CD4-positive, alpha-beta memory T cell (primary cell): ENCODE measurements at regions not wholly inside any gene's neighbourhood (a gene's known extent, or its start where the extent isn't known, plus 50 kb on each side); places are given as distances from the start of the nearest gene placed in this dataset.
A peak's percentile ranks its signal among the peaks of the same experiment; 100 is the strongest.

Experiments used
- CTCF ChIA-PET: fragments of 350-600 bp; sonication (Branson Sonifier 250); formaldehyde crosslinking; loops from one replicate; lab custom pipeline; 2021; ENCODE audit warnings: inconsistent platforms; ENCODE audit not compliant: partially characterized antibody; lab: Charles Lee
- POLR2A ChIA-PET: fragments of 350-600 bp; sonication (Branson Sonifier 250); formaldehyde crosslinking; loops from one replicate; lab custom pipeline; 2021; ENCODE audit not compliant: partially characterized antibody; lab: Charles Lee
- DNase-seq, 5 donors: peaks; one replicate each; pipeline versions ENCODE4 v3.0.0 to v3.0.0-alpha.2; 2020 to 2022; ENCODE audit warnings: mixed read lengths in 1 of 5
- H3K27ac ChIP-seq: one replicate; pipeline ENCODE4 v1.7.0; 2013; ENCODE audit warnings: low read depth, low read length
- H3K27me3 ChIP-seq: 2 replicates; pipeline ENCODE4 v1.7.0; 2013; ENCODE audit warnings: mild to moderate bottlenecking, low read length, moderate library complexity; ENCODE audit not compliant: insufficient read depth
- H3K36me3 ChIP-seq: 2 replicates; pipeline ENCODE4 v1.7.0; 2013; ENCODE audit warnings: mild to moderate bottlenecking, low read length, moderate library complexity; ENCODE audit not compliant: insufficient read depth
- H3K4me1 ChIP-seq: 2 replicates; pipeline ENCODE4 v1.7.0; 2013; ENCODE audit warnings: mild to moderate bottlenecking, low read length, moderate library complexity; ENCODE audit not compliant: insufficient read depth
- H3K4me3 ChIP-seq, 2 donors: one replicate each; pipeline ENCODE4 v1.7.0; 2013; ENCODE audit warnings: low read length in 2 of 2, mild to moderate bottlenecking in 1 of 2
- H3K9me3 ChIP-seq, 2 donors: one replicate each; pipeline ENCODE4 v1.7.0; 2013; ENCODE audit warnings: low read length in 2 of 2, control low read depth in 1 of 2; ENCODE audit not compliant: control insufficient read depth in 1 of 2
- H3K27ac Mint-ChIP-seq, 7 donors: one replicate each; pipeline ENCODE4 v1.8.0; 2020 to 2021; ENCODE audit warnings: mixed read lengths in 7 of 7, mild to moderate bottlenecking in 6 of 7, inconsistent platforms in 3 of 7, moderate library complexity in 3 of 7
- H3K27me3 Mint-ChIP-seq, 2 donors: one replicate each; pipeline ENCODE4 v1.8.0; 2020 to 2021; ENCODE audit warnings: mixed read lengths in 2 of 2
- H3K36me3 Mint-ChIP-seq, 2 donors: one replicate each; pipeline ENCODE4 v1.8.0; 2020 to 2021; ENCODE audit warnings: mixed read lengths in 2 of 2, inconsistent platforms in 1 of 2, mild to moderate bottlenecking in 1 of 2
- H3K4me1 Mint-ChIP-seq, 4 donors: one replicate each; pipeline ENCODE4 v1.8.0; 2020 to 2021; ENCODE audit warnings: mixed read lengths in 4 of 4, mild to moderate bottlenecking in 1 of 4
- H3K4me3 Mint-ChIP-seq, 8 donors: one replicate each; pipeline ENCODE4 v1.8.0; 2020 to 2021; ENCODE audit warnings: mixed read lengths in 8 of 8, mild to moderate bottlenecking in 7 of 8, moderate library complexity in 6 of 8, inconsistent platforms in 3 of 8
- H3K9me3 Mint-ChIP-seq, 8 donors: one replicate each; pipeline ENCODE4 v1.8.0; 2020 to 2021; ENCODE audit warnings: mixed read lengths in 8 of 8, mild to moderate bottlenecking in 5 of 8, inconsistent platforms in 3 of 8, moderate library complexity in 1 of 8
- intact Hi-C: fragments of 100-400 bp; cut with micrococcal nuclease; formaldehyde crosslinking; loops from one replicate; pipeline ENCODE4 v1.15.1; 2023

DNA sequence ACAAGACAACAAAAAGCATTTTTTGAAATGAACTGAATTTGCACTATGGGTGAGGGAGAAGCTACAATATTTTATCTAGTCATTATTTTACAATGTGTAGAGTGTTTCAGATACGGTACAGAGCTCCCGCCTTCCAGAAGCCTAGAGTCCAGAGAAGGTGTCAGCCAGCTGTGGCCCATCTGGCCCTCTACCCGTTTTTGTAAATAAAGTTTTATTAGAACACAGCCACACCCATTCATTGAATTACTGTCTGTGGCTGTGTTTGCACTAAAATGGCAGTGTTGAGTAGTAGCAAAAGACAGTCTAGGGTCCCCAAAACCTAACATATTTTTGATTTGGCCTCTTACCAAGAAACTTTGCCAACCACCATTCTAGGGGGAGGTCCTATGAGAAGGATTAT is 162.0 kb downstream of the JCAD start:
- intact Hi-C loops = no loop called here
- Histone ChIP-seq H3K4me1 (no peaks in the 10 kb centered on the region), H3K27me3 (peaks cover 5% of the 10 kb centered on the region), H3K27ac (no peak overlapping the region), H3K4me3 (no peak overlapping the region), H3K36me3 (no peaks in the 10 kb centered on the region), H3K9me3 (no peaks in the 10 kb centered on the region)
- H3K36me3 Mint-ChIP-seq = no peaks in the 10 kb centered on the region
- H3K4me3 Mint-ChIP-seq = no peak overlapping the region
- peaks cover 5 to 21% of the 10 kb centered on the region in 2 donors for H3K27me3 Mint-ChIP-seq
- no peak for DNase-seq
- no peaks in the 10 kb centered on the region for H3K4me1 Mint-ChIP-seq
- ChIA-PET POLR2A (no interaction called here), CTCF (no interaction called here)
- peaks cover 0 to 2% (median 0%) of the 10 kb centered on the region in 8 donors for H3K9me3 Mint-ChIP-seq
- no peak overlapping the region for H3K27ac Mint-ChIP-seq

DNA sequence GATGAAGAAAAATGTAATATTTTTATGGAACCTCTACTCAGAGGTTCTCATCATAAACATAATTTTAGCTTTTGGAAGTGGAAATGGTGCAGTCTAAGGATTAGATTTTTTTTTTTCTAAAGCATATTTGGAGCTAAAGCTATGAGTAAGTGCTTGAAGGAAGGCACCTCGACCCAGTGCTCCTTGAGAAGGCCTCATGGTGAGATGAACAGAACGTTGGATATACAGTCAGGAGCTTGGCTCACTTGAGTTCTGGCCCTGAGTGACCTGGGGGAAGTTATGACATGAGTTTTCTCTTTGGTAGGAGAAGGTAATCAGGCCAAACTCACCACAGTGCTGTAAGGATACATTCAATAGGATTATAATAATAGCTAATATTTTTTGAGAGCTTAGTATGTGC is 163.3 kb downstream of the JCAD start:
- CTCF ChIA-PET = no interaction called here

DNA sequence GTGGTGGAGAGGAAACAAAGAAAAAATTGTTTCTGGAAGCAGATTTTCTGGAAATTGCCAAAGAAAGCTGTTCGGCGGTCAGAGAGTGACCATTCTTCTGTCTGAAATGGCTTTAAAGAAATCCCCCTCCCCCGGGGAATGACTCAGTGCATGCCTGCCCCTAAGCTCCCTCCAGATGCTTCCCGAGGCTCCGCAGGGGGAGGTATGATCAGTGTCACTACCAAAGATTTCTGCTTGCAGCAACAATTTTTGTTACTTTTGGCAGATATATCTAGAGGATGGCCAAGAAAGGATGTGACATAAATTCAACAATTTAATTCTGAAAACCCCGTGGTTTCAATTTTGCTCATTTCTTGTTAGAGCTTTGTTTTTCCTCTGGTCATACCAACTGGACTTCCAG is 163.9 kb downstream of the JCAD start:
- Mint-ChIP-seq H3K27ac (no peak overlapping the region), H3K9me3 (peaks cover 0 to 5% (median 0%) of the 10 kb centered on the region in 8 donors), H3K4me1 (no peaks in the 10 kb centered on the region), H3K36me3 (no peaks in the 10 kb centered on the region), H3K27me3 (peaks cover 4 to 16% of the 10 kb centered on the region in 2 donors), H3K4me3 (no peak overlapping the region)
- H3K9me3 ChIP-seq = no peaks in the 10 kb centered on the region
- no peak overlapping the region for H3K27ac ChIP-seq
- H3K4me1 ChIP-seq = no peaks in the 10 kb centered on the region
- intact Hi-C loops = no loop called here
- H3K36me3 ChIP-seq = no peaks in the 10 kb centered on the region
- ChIA-PET CTCF (no interaction called here), POLR2A (no interaction called here)
- no peak overlapping the region for H3K4me3 ChIP-seq
- peaks cover 7% of the 10 kb centered on the region for H3K27me3 ChIP-seq
- no peak for DNase-seq

More for the DNA sequence above, 163.3 kb downstream of the JCAD start:
- no peak overlapping the region for H3K4me3 ChIP-seq
- POLR2A ChIA-PET = no interaction called here
- no peak overlapping the region for H3K4me3 Mint-ChIP-seq
- H3K27me3 Mint-ChIP-seq = peaks cover 5 to 20% of the 10 kb centered on the region in 2 donors
- peaks cover 0 to 5% (median 0%) of the 10 kb centered on the region in 8 donors for H3K9me3 Mint-ChIP-seq
- no peaks in the 10 kb centered on the region for H3K4me1 ChIP-seq
- H3K36me3 Mint-ChIP-seq = no peaks in the 10 kb centered on the region
- DNase-seq = no peak
- no peak overlapping the region for H3K27ac ChIP-seq
- H3K9me3 ChIP-seq = no peaks in the 10 kb centered on the region
- H3K36me3 ChIP-seq = no peaks in the 10 kb centered on the region
- H3K27me3 ChIP-seq = peaks cover 7% of the 10 kb centered on the region
- intact Hi-C loops = no loop called here
- no peak overlapping the region for H3K27ac Mint-ChIP-seq
- H3K4me1 Mint-ChIP-seq = no peaks in the 10 kb centered on the region

DNA sequence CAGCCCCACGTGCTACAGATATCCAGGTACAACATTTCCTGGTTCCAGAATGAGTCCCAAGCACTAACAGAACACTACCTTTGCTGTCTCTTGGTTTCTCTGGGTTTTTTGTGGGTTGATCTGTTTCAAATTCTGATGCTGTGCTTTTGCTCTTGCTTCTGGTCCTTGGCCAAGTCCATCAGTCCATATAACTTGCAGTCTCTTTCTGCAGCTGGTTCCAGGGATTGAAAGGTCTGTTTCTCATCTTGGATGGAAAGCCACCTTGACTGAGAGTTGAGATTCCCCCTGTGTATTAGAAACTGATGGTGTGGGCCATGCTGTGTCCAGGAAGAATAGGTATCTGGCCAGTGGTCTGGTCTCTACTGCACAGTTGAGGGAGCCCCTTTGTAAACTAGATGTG is 171.1 kb downstream of the JCAD start:
- intact Hi-C loops = no loop called here
- Histone ChIP-seq H3K4me1 (no peaks in the 10 kb centered on the region), H3K9me3 (no peaks in the 10 kb centered on the region), H3K27ac (no peak overlapping the region), H3K27me3 (peaks cover 3% of the 10 kb centered on the region), H3K36me3 (no peaks in the 10 kb centered on the region), H3K4me3 (no peak overlapping the region)
- peaks cover 0 to 3% (median 0%) of the 10 kb centered on the region in 8 donors for H3K9me3 Mint-ChIP-seq
- no peaks in the 10 kb centered on the region for H3K4me1 Mint-ChIP-seq
- H3K36me3 Mint-ChIP-seq = no peaks in the 10 kb centered on the region
- CTCF ChIA-PET = no interaction called here
- H3K27ac Mint-ChIP-seq = no peak overlapping the region
- POLR2A ChIA-PET = no interaction called here
- no peak overlapping the region for H3K4me3 Mint-ChIP-seq
- no peak for DNase-seq
- H3K27me3 Mint-ChIP-seq = peaks cover 7 to 10% of the 10 kb centered on the region in 2 donors

DNA sequence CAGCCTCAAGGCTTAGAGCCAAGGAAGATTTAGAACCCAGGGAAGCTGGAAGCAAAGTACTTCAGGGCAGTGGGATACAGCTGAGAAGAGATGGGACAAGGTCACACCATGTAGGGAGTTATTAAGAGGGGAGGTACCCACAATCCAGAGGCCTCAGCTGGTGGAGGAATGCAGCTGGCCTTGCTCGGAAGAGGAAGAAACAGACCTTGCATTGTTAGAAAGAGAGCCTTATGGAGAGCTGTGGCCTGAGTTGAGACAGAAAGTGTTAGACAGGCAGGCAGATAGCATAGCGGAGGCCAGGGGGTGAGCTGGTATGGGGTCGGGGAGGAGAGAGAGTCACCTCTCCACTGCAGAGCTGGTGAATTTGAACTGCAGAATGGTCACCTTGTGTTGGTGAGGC is 173.1 kb downstream of the JCAD start:
- peak overlapping the region in 1 of 7 donors; percentile 74 for H3K27ac Mint-ChIP-seq
- ChIA-PET CTCF (no interaction called here), POLR2A (no interaction called here)
- no peaks in the 10 kb centered on the region for H3K36me3 Mint-ChIP-seq
- Histone ChIP-seq H3K36me3 (no peaks in the 10 kb centered on the region), H3K4me1 (no peaks in the 10 kb centered on the region), H3K27me3 (no peaks in the 10 kb centered on the region), H3K9me3 (no peaks in the 10 kb centered on the region), H3K27ac (no peak overlapping the region), H3K4me3 (no peak overlapping the region)
- peaks cover 5 to 10% of the 10 kb centered on the region in 2 donors for H3K27me3 Mint-ChIP-seq
- no peaks in the 10 kb centered on the region for H3K4me1 Mint-ChIP-seq
- DNase-seq = no peak
- H3K9me3 Mint-ChIP-seq = peaks cover 0 to 3% (median 0%) of the 10 kb centered on the region in 8 donors
- intact Hi-C loops = no loop called here
- no peak overlapping the region for H3K4me3 Mint-ChIP-seq

DNA sequence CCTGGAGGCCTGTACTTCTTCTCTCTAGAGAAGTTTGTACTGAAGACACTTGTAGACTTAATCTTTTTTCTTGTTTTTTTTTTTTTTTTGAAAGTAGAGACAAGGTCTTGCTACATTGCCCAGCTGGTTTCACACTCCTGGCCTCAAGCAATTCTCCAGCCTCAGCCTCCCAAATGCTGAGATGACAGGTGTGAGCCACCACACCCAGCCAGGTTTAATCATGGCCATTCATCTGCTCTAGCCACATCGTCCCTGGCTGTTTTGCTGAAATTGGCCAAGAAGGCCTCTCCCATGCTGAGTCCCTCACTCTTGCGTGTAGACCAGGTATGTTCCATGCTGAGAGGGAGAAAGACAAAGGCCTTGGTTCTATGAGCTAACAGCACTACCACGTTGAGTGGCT is 176.2 kb downstream of the JCAD start:
- no peak for DNase-seq
- H3K36me3 Mint-ChIP-seq = no peaks in the 10 kb centered on the region
- H3K4me1 Mint-ChIP-seq = no peaks in the 10 kb centered on the region
- H3K27me3 Mint-ChIP-seq = peaks cover 11 to 14% of the 10 kb centered on the region in 2 donors
- H3K9me3 Mint-ChIP-seq = peaks cover 0 to 3% (median 0%) of the 10 kb centered on the region in 8 donors
- POLR2A ChIA-PET = no interaction called here
- Histone ChIP-seq H3K4me3 (no peak overlapping the region), H3K27ac (no peak overlapping the region), H3K9me3 (no peaks in the 10 kb centered on the region), H3K4me1 (no peaks in the 10 kb centered on the region), H3K27me3 (no peaks in the 10 kb centered on the region), H3K36me3 (no peaks in the 10 kb centered on the region)
- H3K4me3 Mint-ChIP-seq = no peak overlapping the region
- intact Hi-C loops = no loop called here
- no peak overlapping the region for H3K27ac Mint-ChIP-seq
- CTCF ChIA-PET = no interaction called here

DNA sequence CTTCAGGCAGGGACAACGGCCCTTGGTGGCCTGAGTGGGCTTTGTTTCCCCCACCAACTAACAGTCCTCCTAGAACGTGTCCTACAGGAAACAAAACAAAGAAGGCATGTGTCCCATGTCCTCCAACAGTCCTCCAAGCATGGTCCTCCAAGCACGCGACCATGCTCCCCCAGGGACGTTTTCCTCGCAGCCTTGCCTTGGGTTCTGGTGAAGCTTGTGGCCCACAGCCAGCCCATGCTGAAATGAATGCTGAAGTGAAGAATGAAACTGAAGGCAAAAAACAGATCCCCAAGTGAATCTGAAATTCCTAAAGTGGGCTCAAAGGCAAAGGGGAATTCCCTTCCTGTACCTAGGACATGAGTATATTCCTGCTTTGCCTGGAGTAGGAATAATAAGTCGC is 176.6 kb downstream of the JCAD start:
- no peaks in the 10 kb centered on the region for H3K4me1 ChIP-seq
- no peaks in the 10 kb centered on the region for H3K9me3 ChIP-seq
- Mint-ChIP-seq H3K36me3 (no peaks in the 10 kb centered on the region), H3K9me3 (peaks cover 0 to 3% (median 0%) of the 10 kb centered on the region in 8 donors), H3K4me1 (no peaks in the 10 kb centered on the region), H3K4me3 (no peak overlapping the region), H3K27me3 (peaks cover 9 to 15% of the 10 kb centered on the region in 2 donors), H3K27ac (no peak overlapping the region)
- ChIA-PET CTCF (no interaction called here), POLR2A (no interaction called here)
- intact Hi-C loops = no loop called here
- H3K36me3 ChIP-seq = no peaks in the 10 kb centered on the region
- DNase-seq = no peak
- no peaks in the 10 kb centered on the region for H3K27me3 ChIP-seq
- no peak overlapping the region for H3K4me3 ChIP-seq
- H3K27ac ChIP-seq = no peak overlapping the region

DNA sequence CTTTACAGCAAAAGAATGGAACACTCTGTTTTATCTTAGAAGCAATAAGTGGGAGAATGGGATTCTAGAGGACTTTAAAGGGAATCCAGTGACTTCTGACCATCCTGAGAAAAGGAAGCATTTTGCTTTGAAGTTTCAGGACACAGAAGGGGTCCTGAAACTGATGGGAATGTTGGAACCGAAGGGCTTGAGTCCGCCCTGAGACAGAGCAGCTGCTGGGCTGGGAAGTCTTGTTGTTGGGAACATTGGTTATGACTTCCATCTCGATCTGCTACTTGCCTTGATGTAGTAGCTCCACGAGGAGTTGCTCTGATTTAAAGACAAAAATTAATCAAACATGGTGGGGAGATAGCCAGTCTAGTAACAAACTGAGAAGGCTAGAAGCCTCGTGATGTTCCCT is 177.6 kb downstream of the JCAD start:
- no peak overlapping the region for H3K27ac ChIP-seq
- Mint-ChIP-seq H3K4me1 (no peaks in the 10 kb centered on the region), H3K4me3 (no peak overlapping the region), H3K27ac (no peak overlapping the region), H3K27me3 (peaks cover 11 to 20% of the 10 kb centered on the region in 2 donors), H3K9me3 (peaks cover 0 to 3% (median 0%) of the 10 kb centered on the region in 8 donors), H3K36me3 (no peaks in the 10 kb centered on the region)
- no peaks in the 10 kb centered on the region for H3K36me3 ChIP-seq
- H3K27me3 ChIP-seq = no peaks in the 10 kb centered on the region
- no peaks in the 10 kb centered on the region for H3K4me1 ChIP-seq
- no peaks in the 10 kb centered on the region for H3K9me3 ChIP-seq
- DNase-seq = no peak
- no peak overlapping the region for H3K4me3 ChIP-seq
- intact Hi-C loops = no loop called here
- ChIA-PET POLR2A (no interaction called here), CTCF (no interaction called here)
